GM12878 (cell line): ENCODE measurements at regions not wholly inside any gene's neighbourhood (a gene's known extent, or its start where the extent isn't known, plus 50 kb on each side); places are given as distances from the start of the nearest gene placed in this dataset.

ENCODE experiments used
- ATAC-seq: fragments of 200-7000 bp; cut with Tn5 transposase; 3 replicates; pipeline ENCODE4 v1.9.1; 2020; ENCODE audit warnings: mild to moderate bottlenecking, moderate library complexity
- BruUV-seq: library from RNA; stranded (reverse); fragments of 400-500 nt; replicated peaks from 2 replicates; lab custom pipeline; 2021; lab: Mats Ljungman, UMichigan
- CTCF ChIA-PET: fragments of 300-600 bp; sonication (Branson Sonifier 250); formaldehyde crosslinking; extraction: SDS; loops from one replicate; lab custom pipeline; 2021; ENCODE audit warnings: inconsistent platforms; lab: Yijun Ruan, JAX
- POLR2A ChIA-PET: fragments of 350-600 bp; formaldehyde crosslinking; extraction: SDS; loops from one replicate; lab custom pipeline; 2021; ENCODE audit warnings: inconsistent platforms; lab: Charles Lee
- RAD21 ChIA-PET: fragments of 300-600 bp; sonication (Branson Sonifier 250); formaldehyde crosslinking; loops from one replicate; lab custom pipeline; 2023; ENCODE audit warnings: antibody characterized with exemption; ENCODE audit not compliant: unreplicated experiment; lab: Charles Lee
- SMC1A ChIA-PET: fragments of 300-600 bp; sonication (Branson Sonifier 250); formaldehyde crosslinking; loops from one replicate; lab custom pipeline; 2023; ENCODE audit not compliant: unreplicated experiment, uncharacterized antibody; lab: Charles Lee
- DNase-seq: peaks from one replicate; pipeline ENCODE4 v3.0.0-alpha.2; 2011; ENCODE audit warnings: low read depth, low spot score
- FAIRE-seq: peaks from 3 replicates; lab custom pipeline; 2011; peaks lifted over from hg19 to GRCh38; lab: Jason Lieb, UNC
- H2AFZ ChIP-seq: 2 replicates; pipeline ENCODE4 v1.6.0; 2011; ENCODE audit warnings: low read depth, low read length, control low read depth; ENCODE audit not compliant: control insufficient read depth
- H3K27ac ChIP-seq: 2 replicates; pipeline ENCODE4 v1.5.1; 2011; ENCODE audit warnings: control low read depth; ENCODE audit not compliant: control insufficient read depth, insufficient read depth
- H3K27me3 ChIP-seq, 2 experiments: replicated peaks in 1 of 2; 2 replicates each; pipeline versions ENCODE4 v1.6.0 to v1.6.1; 2011; ENCODE audit warnings: low read length in 1 of 2; ENCODE audit not compliant: control insufficient read depth in 2 of 2, insufficient read depth in 2 of 2
- H3K36me3 ChIP-seq, 2 experiments: 2 replicates each; pipeline ENCODE4 v1.5.1; 2011; ENCODE audit warnings: low read length in 1 of 2; ENCODE audit not compliant: control insufficient read depth in 2 of 2, insufficient read depth in 2 of 2
- H3K4me1 ChIP-seq: 2 replicates; pipeline ENCODE4 v1.6.1; 2011; ENCODE audit warnings: mild to moderate bottlenecking, low read length, moderate library complexity, mixed read lengths; ENCODE audit not compliant: control insufficient read depth, insufficient read depth
- H3K4me2 ChIP-seq: 2 replicates; pipeline ENCODE4 v1.6.0; 2011; ENCODE audit warnings: control low read depth; ENCODE audit not compliant: control insufficient read depth, insufficient read depth
- H3K4me3 ChIP-seq: fragments of 200-600 bp; sonication (generic); 2 replicates; pipeline ENCODE4 v1.5.1; 2016
- H3K79me2 ChIP-seq: 2 replicates; pipeline ENCODE4 v1.6.0; 2011; ENCODE audit warnings: low read length; ENCODE audit not compliant: control insufficient read depth, insufficient read depth
- H3K9ac ChIP-seq: 2 replicates; pipeline ENCODE4 v1.8.0; 2011; ENCODE audit warnings: low read length, control low read depth, mixed read lengths; ENCODE audit not compliant: control insufficient read depth, insufficient read depth
- H3K9me3 ChIP-seq: replicated peaks from 3 replicates; pipeline ENCODE4 v1.5.1; 2011; ENCODE audit warnings: mild to moderate bottlenecking, low read length; ENCODE audit not compliant: control insufficient read depth, insufficient read depth
- H4K20me1 ChIP-seq: 2 replicates; pipeline ENCODE4 v1.6.0; 2011; ENCODE audit not compliant: control insufficient read depth, insufficient read depth
- EP300 ChIP-seq, 2 experiments: fragments of 150-350 bp in 1 of 2; IDR thresholded peaks; 2 replicates each; pipeline ENCODE4 v1.6.1; 2011 to 2012; ENCODE audit warnings: low read depth in 2 of 2, low read length in 2 of 2, borderline replicate concordance in 1 of 2, improper control_type of control experiment in 1 of 2, inconsistent platforms in 1 of 2; ENCODE audit not compliant: control insufficient read depth in 1 of 2
- IKZF2 ChIP-seq, 2 experiments: fragments of 450-650 bp; IDR thresholded peaks; 2 replicates each; pipeline ENCODE4 v1.6.1; 2017; ENCODE audit warnings: mild to moderate bottlenecking in 2 of 2, moderate library complexity in 2 of 2
- JUND ChIP-seq: IDR thresholded peaks from 2 replicates; pipeline ENCODE4 v1.6.1; 2012; ENCODE audit warnings: low read depth, mild to moderate bottlenecking, low read length, improper control_type of control experiment, moderate library complexity
- LARP7 ChIP-seq: fragments of 450-650 bp; IDR thresholded peaks from 2 replicates; pipeline ENCODE4 v1.6.1; 2017; ENCODE audit warnings: mild to moderate bottlenecking
- NFXL1 ChIP-seq: fragments of 450-650 bp; IDR thresholded peaks from 2 replicates; pipeline ENCODE4 v1.6.1; 2017; ENCODE audit warnings: antibody characterized with exemption, mild to moderate bottlenecking, borderline replicate concordance
- NR2C1 ChIP-seq: fragments of 450-650 bp; IDR thresholded peaks from 2 replicates; pipeline ENCODE4 v1.6.1; 2017; ENCODE audit warnings: antibody characterized with exemption, mild to moderate bottlenecking, moderate library complexity
- POU2F2 ChIP-seq: IDR thresholded peaks from 3 replicates; pipeline ENCODE4 v1.6.1; 2011; ENCODE audit warnings: low read depth, mild to moderate bottlenecking, low read length, borderline replicate concordance
- SMC3 ChIP-seq: IDR thresholded peaks from 2 replicates; pipeline ENCODE4 v1.6.1; 2011; ENCODE audit warnings: low read length, improper control_type of control experiment, borderline replicate concordance
- TCF3 ChIP-seq: IDR thresholded peaks from 2 replicates; pipeline ENCODE4 v1.6.1; 2012; ENCODE audit warnings: low read depth, mild to moderate bottlenecking, low read length, borderline replicate concordance; ENCODE audit not compliant: insufficient read depth
- ZNF274 ChIP-seq: IDR thresholded peaks from one replicate; pipeline ENCODE4 v1.8.0; 2011; ENCODE audit not compliant: insufficient read length, insufficient read depth
- WGBS: methylation state at CpG from one replicate; pipeline ENCODE4 v1.1.6; 2016; ENCODE audit warnings: low lambda C conversion rate; ENCODE audit not compliant: insufficient replicate concordance, insufficient coverage; ENCODE audit errors: missing lambda C conversion rate; 5-methylcytosine and 5-hydroxymethylcytosine counted together
- in situ Hi-C: fragments of 300-500 bp; cut with MboI; formaldehyde crosslinking; loops from 9 replicates; pipeline ENCODE4 v1.14.3; 2018; ENCODE audit warnings: mixed read lengths
- intact Hi-C: fragments of 100-400 bp; cut with micrococcal nuclease; formaldehyde crosslinking; loops from one replicate; pipeline ENCODE4 v1.14.2; 2022; ENCODE audit not compliant: unreplicated experiment
- TF ChIP-seq, protein P1 (sequence below): IDR thresholded peaks from 2 replicates; pipeline ENCODE4 v1.6.1; 2011; ENCODE audit warnings: borderline replicate concordance, low read depth, mild to moderate bottlenecking, moderate library complexity, low read length; ENCODE audit not compliant: insufficient read depth, poor library complexity, severe bottlenecking
- TF ChIP-seq, protein P2 (sequence below): IDR thresholded peaks from 2 replicates; pipeline ENCODE4 v1.6.1; 2011; ENCODE audit warnings: mild to moderate bottlenecking, low read depth, low read length, moderate library complexity; ENCODE audit not compliant: insufficient replicate concordance
- TF ChIP-seq, protein P3 (sequence below): IDR thresholded peaks from 2 replicates; pipeline ENCODE4 v1.6.1; 2011; ENCODE audit warnings: low read depth, mild to moderate bottlenecking, low read length, moderate library complexity, borderline replicate concordance; ENCODE audit errors: extremely low read depth

DNA sequence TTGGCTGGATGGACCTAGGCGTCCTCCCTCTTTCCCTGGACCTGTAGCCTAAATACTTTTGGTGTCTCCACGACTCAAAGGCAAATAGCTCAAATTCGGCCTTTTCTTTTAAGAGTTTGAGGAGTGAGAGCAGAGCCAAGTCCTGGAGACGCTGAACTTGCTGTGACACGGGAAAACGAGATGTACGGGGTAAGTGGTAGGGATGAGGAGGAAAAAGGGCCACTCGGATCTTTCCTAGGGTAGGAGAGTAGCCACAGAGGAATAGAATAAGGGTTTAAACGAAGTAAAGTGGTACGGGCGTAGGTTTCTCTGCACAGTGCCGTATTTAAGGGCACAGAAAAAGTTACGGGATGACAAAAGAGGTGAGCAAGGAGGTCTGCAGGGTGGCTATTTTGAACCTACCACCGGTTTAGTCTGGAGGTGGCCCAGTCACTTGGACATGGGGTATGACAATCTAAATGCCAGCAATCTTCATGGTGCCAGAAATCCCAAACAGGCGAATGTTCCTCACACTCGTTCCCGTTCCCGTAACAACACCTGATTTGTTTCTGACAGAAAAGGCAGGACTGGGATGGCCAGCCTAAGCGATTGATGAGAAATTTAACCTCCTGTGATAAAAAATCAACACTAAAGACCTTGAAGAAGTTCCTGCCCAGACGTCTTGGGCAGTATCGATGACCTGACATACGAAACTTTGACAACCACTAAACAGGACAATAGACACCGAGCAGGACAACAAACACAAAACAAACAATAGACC, 149.3 kb downstream of the TRIM27 start:
- Histone ChIP-seq H3K9me3 (peaks cover 2% of the 10 kb centered on the region; the same call in 2 of the 3 replicates), H3K4me1 (no peaks in the 10 kb centered on the region), H4K20me1 (no peaks in the 10 kb centered on the region), H3K4me3 (no peak overlapping the region), H3K79me2 (no peaks in the 10 kb centered on the region), H3K36me3 (no peaks in the 10 kb centered on the region), H3K27me3 (peaks cover 0 to 14% of the 10 kb centered on the region in 2 experiments; a peak in 3 of 4 replicates), H3K9ac (no peak overlapping the region), H3K27ac (no peak overlapping the region), H2AFZ (no peak overlapping the region), H3K4me2 (no peak overlapping the region)
- ATAC-seq = no peak
- FAIRE-seq = no peak
- DNase-seq = no peak
- ChIA-PET RAD21 (no interaction called here), SMC1A (interaction anchor here (0.6 kb wide), 1 partner anchor 68 kb away, joined by 3 read pairs; no protein-coding TSS in a partner anchor), POLR2A (no interaction called here), CTCF (no interaction called here)
- 41% methylated on average over 23 of the region's 23 CpGs for WGBS
- in situ Hi-C loops = loop anchor here (10.0 kb wide), 1 partner anchor 60 kb away; no protein-coding TSS in a partner anchor
- BruUV-seq = no TSS peak
- TF ChIP-seq IKZF2 (IDR thresholded peaks at IDR 0.05) = no peak
- intact Hi-C loops = no loop called here

DNA sequence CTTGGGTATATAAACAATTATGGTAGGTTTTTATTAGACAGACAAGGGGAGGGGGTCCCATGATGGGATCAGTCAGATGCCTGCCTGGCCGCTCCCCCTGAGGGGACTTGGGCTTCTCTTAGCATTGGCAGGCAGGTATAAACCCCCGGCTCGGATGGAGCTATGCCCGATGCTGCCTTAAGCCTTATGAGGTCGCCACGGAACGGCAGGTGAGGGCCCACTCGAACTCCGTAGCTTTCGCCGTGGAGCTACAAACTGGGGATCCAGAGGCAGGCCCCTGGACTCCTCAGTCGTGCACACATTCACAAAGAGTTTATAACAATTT, 148.8 kb downstream of the TRIM27 start:
- no peak for DNase-seq
- ChIA-PET SMC1A (no interaction called here), RAD21 (no interaction called here), POLR2A (no interaction called here), CTCF (no interaction called here)
- Histone ChIP-seq H3K9ac (no peak overlapping the region), H4K20me1 (no peaks in the 10 kb centered on the region), H3K79me2 (no peaks in the 10 kb centered on the region), H3K27me3 (peaks cover 0 to 14% of the 10 kb centered on the region in 2 experiments; a peak in 3 of 4 replicates), H3K4me1 (no peaks in the 10 kb centered on the region), H3K4me3 (no peak overlapping the region), H3K36me3 (no peaks in the 10 kb centered on the region), H3K9me3 (peaks cover 2% of the 10 kb centered on the region; the same call in 2 of the 3 replicates), H3K4me2 (no peak overlapping the region), H2AFZ (no peak overlapping the region), H3K27ac (no peak overlapping the region)
- no TSS peak for BruUV-seq
- no peak for FAIRE-seq
- in situ Hi-C loops (loop anchor here (10.0 kb wide), 1 partner anchor 60 kb away; no protein-coding TSS in a partner anchor), intact Hi-C loops (no loop called here)
- ATAC-seq = no peak
- 42% methylated on average over 12 of the region's 12 CpGs for WGBS
- TF ChIP-seq NR2C1 (no peak), JUND (no peak), LARP7 (no peak), NFXL1 (no peak), ZNF274 (no peak), SMC3 (no peak), TCF3 (no peak), EP300 (IDR thresholded peaks at IDR 0.05; ENCODE audit: borderline replicate concordance in 1 of 2, control insufficient read depth in 1 of 2, low read depth in 2 of 2, low read length in 2 of 2) (no peak), POU2F2 (no peak)
- TF ChIP-seq, protein P1, sequence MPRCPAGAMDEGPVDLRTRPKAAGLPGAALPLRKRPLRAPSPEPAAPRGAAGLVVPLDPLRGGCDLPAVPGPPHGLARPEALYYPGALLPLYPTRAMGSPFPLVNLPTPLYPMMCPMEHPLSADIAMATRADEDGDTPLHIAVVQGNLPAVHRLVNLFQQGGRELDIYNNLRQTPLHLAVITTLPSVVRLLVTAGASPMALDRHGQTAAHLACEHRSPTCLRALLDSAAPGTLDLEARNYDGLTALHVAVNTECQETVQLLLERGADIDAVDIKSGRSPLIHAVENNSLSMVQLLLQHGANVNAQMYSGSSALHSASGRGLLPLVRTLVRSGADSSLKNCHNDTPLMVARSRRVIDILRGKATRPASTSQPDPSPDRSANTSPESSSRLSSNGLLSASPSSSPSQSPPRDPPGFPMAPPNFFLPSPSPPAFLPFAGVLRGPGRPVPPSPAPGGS = no peak
- TF ChIP-seq, protein P2, sequence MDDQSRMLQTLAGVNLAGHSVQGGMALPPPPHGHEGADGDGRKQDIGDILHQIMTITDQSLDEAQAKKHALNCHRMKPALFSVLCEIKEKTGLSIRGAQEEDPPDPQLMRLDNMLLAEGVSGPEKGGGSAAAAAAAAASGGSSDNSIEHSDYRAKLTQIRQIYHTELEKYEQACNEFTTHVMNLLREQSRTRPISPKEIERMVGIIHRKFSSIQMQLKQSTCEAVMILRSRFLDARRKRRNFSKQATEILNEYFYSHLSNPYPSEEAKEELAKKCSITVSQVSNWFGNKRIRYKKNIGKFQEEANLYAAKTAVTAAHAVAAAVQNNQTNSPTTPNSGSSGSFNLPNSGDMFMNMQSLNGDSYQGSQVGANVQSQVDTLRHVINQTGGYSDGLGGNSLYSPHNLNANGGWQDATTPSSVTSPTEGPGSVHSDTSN = no peak
- TF ChIP-seq, protein P3, sequence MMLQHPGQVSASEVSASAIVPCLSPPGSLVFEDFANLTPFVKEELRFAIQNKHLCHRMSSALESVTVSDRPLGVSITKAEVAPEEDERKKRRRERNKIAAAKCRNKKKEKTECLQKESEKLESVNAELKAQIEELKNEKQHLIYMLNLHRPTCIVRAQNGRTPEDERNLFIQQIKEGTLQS = no peak
